DMS 273 (cell line): ENCODE measurements at regions not wholly inside any gene's neighbourhood (a gene's known extent, or its start where the extent isn't known, plus 50 kb on each side); places are given as distances from the start of the nearest gene placed in this dataset.
A peak's percentile ranks its signal among the peaks of the same experiment; 100 is the strongest.
"Not testable (repeated sequence)": the region's sequence is repeated elsewhere in the genome, so short reads cannot be mapped to it uniquely, and the experiment has no call there.

Source experiments
- DNase-seq: peaks from one replicate; lab custom pipeline; 2025; ENCODE audit not compliant: unreplicated experiment; lab: John Stamatoyannopoulos, UW

- DNase-seq: not testable (repeated sequence)
Observed at GRCh38 chr12:54799966-54800365, 54.4 kb upstream of the MUCL1 start.

- no peak for DNase-seq
Observed at GRCh38 chr12:54798651-54799050, 55.7 kb upstream of the MUCL1 start.

GRCh38 chr12:54796991-54797390 is 57.3 kb upstream of the MUCL1 start:
- DNase-seq: no peak

GRCh38 chr12:54795644-54796043 is 58.7 kb upstream of the MUCL1 start:
- DNase-seq: no peak

- DNase-seq: no peak
Observed at GRCh38 chr12:54786081-54786480, 68.2 kb upstream of the MUCL1 start.

- no peak for DNase-seq
Observed at GRCh38 chr12:54784115-54784514, 70.2 kb upstream of the MUCL1 start.

GRCh38 chr12:54777031-54777430 is 77.3 kb upstream of the MUCL1 start:
- not testable (repeated sequence) for DNase-seq

- no peak for DNase-seq
Observed at GRCh38 chr12:54773593-54773992, 80.7 kb upstream of the MUCL1 start.

- DNase-seq: no peak
Observed at GRCh38 chr12:54765652-54766051, 88.7 kb upstream of the MUCL1 start.

- DNase-seq: no peak
Observed at GRCh38 chr12:54762390-54762789, 91.9 kb upstream of the MUCL1 start.

- DNase-seq: peak; percentile 44
Observed at GRCh38 chr12:54759751-54760150, 94.6 kb upstream of the MUCL1 start.

GRCh38 chr12:54751493-54751892 is 102.8 kb upstream of the MUCL1 start:
- no peak for DNase-seq

- DNase-seq: peak; percentile 49
Observed at GRCh38 chr12:54749191-54749818, 101.1 kb upstream of the DCD start.

GRCh38 chr12:54744590-54744989 is 96.4 kb upstream of the DCD start:
- DNase-seq: no peak

- DNase-seq: no peak
Observed at GRCh38 chr12:54740882-54741281, 92.7 kb upstream of the DCD start.

GRCh38 chr12:54736549-54736948 is 88.4 kb upstream of the DCD start:
- DNase-seq: no peak

GRCh38 chr12:54734196-54734950 is 86.2 kb upstream of the DCD start:
- DNase-seq: no peak

- peak; percentile 38 for DNase-seq
Observed at GRCh38 chr12:54725233-54725843, 77.2 kb upstream of the DCD start.

GRCh38 chr12:54723379-54724256 is 75.5 kb upstream of the DCD start:
- DNase-seq: peak; percentile 33

GRCh38 chr12:54721312-54721711 is 73.1 kb upstream of the DCD start:
- DNase-seq: no peak

GRCh38 chr12:54719691-54720090 is 71.5 kb upstream of the DCD start:
- DNase-seq: no peak
